Kidney tubule cell (primary cell): ENCODE measurements at regions not wholly inside any gene's neighbourhood (a gene's known extent, or its start where the extent isn't known, plus 50 kb on each side); places are given as distances from the start of the nearest gene placed in this dataset.

Experiments
- DNase-seq: peaks from one replicate; pipeline ENCODE4 v3.0.0-alpha.2; 2018; ENCODE audit warnings: low spot score

DNA sequence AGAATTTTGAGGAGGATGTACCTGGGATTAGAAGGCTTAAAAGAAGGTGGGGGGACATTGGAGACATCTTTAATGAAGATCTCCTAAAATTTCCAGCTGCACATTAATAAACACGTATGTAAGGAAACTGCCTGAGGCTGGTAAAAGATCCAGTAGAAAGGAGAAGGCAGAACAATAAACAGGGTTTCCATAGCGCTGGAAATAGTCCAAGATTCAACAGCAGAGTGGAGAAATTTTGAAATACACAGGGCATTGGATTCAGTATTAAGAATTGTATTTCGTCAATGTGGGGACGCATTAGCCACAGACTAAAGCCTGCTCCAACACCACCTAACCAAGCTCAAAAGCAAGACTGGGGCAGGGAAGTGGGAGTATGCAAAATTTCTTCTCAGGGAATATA, 606.9 kb upstream of the NRXN1 start:
- DNase-seq: no peak

DNA sequence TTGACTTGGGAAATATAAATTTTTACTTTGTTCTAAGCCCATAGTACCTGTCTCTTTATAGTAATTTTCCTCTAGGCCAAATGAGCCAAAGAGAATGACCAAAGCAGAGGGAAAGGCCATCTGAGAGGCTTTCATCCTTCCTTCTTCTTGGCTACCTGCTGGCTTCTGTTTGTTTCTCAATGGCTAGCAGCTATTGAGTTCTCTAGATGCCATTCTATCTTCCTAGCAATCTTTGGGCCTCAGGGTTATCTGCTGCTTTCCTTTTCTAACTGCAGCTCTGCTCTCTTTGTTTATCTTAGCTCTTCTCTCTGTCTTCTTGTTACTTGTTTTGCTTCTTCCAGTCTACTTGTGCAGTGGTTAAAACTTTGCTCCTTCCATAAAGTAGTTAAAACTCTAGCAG, 601.1 kb upstream of the NRXN1 start:
- no peak for DNase-seq

DNA sequence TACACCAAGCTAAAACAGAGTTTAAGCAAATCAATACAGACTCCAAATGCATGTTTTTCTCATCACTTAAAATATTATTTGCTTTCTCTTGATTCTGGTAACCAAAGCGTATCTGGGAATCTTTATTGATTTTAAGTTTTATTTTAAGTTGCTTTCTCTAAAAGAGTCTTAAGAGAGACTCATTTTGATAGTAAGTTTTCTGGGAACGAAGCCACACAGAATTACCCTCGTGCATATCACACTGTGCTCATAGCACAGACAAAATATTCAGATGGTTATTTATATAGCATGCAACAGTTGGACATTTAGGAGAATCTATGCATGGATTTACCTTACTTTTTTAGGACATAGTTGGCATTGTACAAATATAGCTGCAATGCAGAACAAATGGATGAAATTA, 597.5 kb upstream of the NRXN1 start:
- no peak for DNase-seq

DNA sequence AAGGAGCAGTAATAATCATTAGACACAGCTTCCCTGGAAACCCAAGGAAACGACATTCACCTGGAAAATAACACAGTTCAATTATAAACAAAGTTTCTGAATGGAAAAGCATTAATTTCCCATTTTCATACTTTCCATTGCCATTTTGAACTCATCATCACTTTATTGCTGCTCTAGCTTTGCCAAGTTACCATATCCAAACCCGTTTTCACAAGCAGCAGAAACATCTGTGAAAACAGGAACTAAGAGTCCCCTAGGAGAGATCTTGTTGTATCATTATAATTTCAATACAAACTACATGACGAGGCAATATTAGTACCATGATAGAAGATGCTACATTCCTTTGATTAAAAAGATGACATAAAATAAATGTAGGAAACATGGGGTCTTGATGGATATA, 597.0 kb upstream of the NRXN1 start:
- no peak for DNase-seq

DNA sequence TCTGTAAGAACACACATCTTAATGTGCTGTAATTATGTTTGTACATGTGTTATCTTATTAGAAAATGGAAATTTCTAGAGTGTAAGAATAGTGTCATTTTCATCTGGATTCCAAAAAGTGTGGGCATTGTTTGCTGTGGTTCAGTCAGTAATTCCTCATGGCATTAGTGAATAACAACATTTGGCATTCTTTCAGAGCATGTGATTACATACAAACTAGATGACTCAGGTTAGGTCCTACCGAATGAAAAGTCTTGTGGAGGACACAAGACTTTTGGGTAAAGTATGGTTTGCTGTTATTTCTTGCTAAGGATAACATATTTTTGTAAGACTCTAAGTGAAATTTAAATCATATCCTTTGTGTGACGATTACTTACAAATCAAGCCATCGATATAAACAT, 593.1 kb upstream of the NRXN1 start:
- DNase-seq: peak; percentile 4

DNA sequence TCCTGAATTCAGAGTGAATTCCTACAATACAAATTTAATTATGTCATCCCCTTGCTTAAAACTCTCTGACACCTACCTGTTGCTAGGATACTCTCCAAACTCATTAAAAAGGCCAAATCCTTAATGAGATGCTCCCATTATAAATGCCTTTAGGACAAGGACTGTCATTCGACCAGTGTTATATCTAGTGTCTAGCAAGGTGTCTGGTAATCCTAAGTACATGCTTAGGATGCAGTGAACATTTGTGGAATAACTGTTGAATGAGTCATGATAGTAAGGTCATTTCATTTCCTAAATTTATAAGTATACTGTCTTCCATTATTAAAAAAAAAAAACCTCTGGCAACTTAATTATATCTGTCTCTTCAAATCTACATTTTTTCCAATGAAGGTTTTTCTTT, 588.9 kb upstream of the NRXN1 start:
- peak; percentile 3 for DNase-seq

DNA sequence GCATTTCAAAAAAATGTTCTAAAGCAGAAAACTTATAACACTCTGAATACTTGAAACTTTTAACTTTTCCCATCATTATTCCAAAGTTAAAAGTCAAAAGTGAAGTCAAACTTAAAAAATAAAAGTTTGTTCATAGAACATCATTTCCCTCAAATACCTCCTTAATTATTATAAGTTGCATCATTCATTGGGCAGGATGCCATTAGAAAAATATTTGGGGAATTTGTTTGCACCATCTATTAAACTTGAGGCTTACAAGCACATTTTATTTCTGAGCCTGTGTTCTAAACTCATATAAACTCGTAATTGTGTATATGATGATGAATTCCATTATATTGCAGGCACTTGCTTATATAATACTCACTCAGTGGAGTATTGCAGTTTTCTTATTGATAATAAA, 588.0 kb upstream of the NRXN1 start:
- no peak for DNase-seq

DNA sequence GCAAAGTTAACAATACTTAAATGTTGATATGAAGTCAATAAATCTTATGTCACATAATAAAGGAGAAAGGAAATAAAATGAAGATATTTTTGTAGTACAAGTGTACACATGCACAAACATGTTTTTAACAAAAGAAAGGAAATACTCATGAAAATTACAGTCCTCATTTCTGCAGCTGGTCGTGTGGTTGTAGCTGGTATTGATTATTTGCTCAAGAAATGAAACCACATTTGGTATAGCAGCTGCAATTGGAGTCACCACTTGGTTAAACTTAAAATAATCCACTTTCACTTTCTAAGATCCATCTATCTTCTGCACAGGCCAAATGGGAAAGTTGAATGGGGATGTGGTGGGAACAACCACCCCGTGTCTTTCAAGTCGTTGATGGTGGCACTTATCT, 580.5 kb upstream of the NRXN1 start:
- no peak for DNase-seq

DNA sequence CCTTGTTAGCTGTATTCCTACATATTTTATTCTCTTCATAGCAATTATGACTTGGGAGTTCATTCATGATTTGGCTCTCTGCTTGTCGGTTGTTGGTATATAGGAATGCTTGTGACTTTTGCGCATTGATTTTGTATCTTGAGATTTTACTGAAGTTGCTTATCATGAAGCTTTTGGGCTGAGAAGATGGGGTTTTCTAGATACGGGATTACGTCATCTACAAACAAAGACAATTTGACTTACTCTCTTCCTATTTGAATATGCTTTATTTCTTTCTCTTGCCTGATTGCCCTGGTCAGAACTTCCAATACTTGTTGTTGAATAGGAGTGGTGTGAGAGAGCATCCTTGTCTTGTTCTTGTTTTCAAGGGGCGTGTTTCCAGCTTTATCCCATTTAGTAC, 569.8 kb upstream of the NRXN1 start:
- no peak for DNase-seq

DNA sequence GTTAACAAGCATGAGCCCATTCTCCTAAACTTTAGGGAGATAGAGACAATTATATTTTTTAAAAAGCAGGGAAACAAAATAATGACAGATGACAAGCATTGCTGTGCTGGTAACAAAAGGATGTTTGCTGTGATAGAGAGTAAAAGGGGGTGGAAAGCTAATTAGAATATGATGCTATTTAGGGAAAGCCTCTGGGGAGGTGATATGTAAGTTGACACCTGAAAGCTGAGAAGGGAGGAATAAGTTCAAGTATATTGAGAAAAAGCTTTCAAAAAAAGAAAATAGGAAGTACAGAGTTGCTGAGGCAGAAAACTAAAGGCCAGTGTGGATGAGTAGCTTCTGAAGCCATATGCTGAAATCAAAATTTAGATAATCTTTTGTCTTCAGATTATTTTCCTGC, 565.2 kb upstream of the NRXN1 start:
- DNase-seq: no peak

DNA sequence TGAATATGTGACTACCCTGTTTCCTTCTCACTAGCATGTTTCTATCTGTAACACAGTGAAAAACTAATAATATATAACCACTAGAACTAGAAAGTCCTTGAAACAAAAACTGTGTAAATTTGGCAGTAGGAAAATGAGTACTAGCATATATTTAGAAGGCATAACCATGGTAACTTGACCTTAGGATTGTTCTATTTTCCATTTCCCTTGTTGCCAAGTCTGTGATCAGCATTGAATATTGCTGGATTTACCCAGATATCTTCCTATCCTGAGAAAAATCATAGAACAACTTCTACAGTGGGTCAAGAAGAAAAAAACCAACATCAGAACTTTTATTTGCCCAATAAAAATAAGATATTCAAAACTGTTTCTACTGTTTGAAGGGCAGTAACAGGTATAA, 563.9 kb upstream of the NRXN1 start:
- DNase-seq: no peak

DNA sequence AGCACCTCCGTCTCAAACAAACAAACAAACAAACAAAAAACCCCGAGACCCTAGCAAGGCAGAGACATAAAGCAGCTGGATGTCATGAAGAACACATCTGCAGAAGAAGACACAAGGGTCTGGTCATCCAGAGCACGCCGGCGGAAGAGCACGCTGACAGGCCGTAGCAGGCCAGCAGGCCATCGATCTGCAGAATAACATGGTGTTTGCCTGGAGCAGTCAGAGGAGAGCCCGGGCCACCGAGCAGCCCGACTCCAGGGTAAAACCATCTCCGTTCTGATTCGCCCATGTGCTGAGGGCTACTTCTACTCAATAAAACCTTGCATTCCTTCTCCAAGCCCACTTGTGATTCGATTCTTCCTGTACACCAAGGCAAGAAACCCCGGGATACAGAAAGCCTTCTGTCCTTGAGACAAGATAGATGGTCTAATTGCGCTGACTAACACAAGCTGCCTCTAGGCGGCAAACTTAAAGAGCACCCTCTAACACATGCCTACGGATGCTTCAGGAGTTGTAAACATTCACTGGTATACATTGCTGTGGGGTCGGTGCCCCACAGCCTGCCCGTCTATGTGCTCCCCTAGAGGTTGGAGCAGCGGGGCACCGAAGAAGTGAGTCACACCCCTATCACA, 549.8 kb upstream of the NRXN1 start:
- no peak for DNase-seq

DNA sequence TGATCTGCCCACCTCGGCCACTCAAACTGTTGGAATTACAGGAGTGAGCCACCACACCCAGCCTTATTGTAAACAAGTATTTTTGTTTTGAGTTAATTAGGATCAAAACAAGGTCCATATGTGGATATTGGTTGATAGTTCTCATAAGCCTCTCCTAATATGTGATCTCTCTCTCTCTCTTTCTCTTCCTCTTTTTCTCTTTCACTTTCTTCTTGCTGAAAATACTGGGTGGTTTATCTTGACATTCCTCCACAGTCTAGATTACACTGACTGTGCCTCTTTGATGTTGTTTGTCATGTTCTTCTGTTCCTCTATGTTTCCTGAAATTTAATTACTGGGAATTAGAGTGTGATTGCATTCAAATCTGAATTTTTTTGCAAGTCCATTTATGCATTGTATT, 547.5 kb upstream of the NRXN1 start:
- DNase-seq: no peak

DNA sequence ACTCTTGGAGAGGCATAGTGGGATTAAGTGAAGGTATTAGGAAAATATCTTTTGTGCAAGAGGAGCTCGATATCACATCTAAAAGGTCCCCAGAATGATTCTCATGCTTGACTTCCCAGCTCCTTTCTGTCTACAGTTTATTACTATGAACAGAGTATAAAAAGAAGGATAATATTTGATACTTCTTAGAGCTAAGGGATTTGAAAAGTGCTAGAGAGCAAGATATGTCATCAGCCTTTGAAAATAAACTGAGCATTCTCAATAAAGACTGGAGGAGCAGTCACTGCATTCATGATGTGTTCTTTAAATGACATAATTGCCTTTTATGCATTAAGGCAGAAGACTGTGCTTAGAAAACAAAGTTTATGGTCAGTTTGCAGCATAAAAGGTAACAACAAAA, 543.2 kb upstream of the NRXN1 start:
- no peak for DNase-seq

DNA sequence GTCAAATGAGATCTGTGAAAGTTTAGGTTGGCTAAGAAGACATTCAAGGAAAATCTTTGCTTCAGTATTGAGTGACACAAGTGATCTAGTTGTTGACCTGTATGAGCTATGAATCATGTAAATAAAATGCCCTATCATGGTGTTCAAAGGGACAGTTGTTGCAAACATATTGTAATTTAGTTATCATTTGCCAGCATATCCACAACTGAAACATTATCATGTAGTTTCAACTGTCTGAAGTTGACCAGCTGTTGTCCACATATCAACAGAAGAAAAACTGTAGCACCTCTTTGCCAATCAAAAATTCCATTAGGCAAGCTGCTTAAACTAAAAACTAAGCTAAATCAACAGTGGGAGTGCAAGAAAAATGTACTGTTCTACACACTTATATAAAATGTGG, 527.1 kb upstream of the NRXN1 start:
- DNase-seq: no peak

DNA sequence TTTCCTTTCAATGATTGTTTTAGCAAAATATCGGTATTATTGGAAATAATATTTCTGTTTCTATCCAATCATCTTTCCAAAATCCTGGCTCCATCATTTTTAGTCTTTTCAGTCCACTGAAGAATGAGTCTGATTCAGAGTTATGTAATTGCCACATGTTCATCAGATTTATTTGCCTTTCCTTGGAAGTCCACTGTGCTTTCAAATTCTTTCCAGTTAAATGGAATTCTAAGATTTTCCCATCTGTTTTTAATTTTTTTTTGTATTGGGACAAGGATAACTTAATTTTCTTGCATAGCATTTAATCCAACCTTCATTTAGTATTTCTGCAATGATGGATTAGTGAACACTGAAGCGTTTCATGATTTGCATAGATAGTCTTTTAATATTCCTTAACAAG, 521.5 kb upstream of the NRXN1 start:
- no peak for DNase-seq

DNA sequence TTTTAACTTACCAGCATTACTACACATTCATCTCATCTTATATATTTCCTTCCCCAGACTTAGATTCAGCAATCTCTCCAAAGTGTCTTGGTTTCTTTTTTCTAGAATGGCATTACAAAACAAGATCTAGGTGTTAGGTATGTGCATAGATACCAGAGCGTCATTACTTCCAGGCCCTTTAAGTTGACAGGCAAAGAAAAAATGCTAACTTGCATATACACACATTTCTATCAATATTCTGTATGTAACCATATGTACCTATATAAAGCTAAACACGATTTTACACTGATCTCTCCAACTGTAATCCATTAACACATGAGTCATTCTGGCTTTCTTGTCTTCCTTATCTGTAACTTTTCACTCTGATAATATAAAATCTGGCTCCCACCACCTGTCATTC, 503.8 kb upstream of the NRXN1 start:
- no peak for DNase-seq

DNA sequence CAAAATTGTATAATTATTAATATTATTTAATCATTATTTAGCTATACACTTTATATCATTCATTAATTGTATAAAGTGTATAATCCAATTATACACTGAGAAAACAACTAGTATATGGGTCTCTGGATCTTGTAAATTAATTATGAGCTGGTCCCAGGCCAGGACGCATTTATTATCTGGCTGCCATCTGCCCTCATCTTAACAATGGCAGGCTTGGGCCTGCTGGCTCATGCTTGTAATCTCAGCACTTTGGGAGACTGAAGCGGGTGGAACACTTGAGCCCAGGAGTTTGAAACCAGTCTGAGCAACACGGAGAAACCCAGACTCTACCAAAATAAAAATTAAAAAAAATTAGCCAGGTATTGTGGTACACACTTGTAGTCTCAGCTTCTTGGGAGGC, 502.2 kb upstream of the NRXN1 start:
- DNase-seq: no peak

DNA sequence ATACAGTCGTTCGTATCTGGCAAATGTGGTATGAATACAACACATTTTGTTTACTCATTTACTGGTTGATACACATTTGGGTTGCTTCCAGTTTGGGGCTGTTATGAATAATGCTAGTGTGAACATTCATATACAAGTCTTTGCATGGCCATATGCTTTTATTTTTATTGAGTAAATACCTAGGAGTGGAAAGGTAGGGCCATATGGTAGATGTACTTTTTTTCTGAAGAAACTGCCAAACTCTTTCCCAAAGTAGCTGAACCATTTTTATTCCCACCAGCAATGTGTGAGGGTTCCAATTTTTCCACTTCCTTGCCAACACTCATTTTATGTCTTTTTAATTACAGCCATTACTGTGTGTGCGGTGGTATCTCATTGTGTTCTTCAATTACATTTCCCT, 496.2 kb upstream of the NRXN1 start:
- DNase-seq: no peak

DNA sequence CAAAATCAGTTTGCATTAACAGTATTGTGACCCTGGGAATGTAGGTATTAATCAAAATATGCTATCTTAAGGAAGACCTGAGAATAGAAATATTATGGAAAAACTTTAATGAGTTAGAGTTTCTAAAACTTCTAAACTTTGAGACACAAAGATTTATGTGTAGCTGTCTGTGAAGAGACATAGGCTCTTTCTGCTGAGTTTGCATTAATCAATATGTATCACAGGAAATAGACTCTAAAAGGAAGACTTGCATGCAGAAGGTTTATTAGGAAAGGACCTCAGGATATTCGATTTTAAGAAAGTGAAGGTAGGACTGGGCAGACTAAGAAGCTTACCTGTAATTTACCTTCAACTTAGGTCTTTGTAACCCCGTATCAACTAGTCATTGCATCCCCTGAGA, 494.8 kb upstream of the NRXN1 start:
- no peak for DNase-seq

DNA sequence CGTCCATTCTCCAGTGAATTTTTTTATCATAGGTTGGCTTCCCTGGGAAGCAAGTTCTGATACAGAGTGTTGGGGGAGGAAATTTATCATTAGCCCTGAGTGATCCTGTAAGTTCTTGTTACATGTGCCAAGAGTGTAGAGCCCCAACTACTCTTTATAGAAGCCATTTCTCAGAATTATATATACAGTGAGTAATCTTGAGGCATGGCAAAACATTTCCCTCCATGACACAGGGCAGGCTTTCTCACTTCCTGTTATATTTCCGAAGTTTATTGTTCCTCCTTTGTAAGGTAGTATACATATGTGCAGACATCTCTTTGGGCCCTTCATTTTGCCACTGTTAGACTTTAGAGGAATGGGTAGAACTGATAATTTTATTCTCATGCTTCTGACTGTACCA, 484.7 kb upstream of the NRXN1 start:
- no peak for DNase-seq

DNA sequence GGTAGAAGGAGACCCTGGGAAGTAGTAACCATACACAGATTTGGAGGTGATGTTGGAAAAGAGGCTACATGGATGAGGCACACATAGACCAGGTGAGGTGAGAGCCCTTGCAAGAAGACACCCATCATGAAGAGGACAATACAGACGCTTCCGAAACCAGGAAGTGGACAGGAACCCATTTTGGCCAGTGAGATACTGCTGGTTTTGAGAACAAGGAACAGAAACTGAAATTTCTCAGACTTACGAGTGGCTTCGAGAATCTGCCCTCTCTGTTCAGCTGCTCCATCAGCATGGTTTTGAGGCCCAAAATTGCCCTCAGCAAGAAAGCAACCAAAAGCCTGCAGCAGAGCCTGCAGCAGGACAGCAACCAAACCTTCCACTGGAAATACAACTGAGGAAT, 479.1 kb upstream of the NRXN1 start:
- no peak for DNase-seq

DNA sequence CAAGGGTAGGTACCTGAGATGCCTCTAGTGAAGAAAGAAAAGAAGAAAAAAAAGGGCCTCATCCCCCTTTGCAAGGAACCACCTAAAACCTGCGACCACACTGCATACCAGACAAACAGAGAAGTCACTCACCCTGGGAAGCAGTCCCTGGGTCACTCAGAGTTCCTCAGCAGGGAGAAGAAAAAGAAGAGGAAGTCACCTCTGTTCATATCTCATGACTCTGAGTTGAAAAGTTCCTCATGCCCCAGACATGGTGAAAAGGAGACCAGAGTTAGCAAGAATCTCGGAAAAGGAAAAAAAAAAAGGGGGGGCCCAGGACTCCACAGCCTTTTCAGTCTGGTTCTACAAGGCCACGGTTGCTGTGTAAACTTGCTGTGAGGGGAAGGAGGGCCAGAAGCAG, 478.4 kb upstream of the NRXN1 start:
- DNase-seq: no peak

DNA sequence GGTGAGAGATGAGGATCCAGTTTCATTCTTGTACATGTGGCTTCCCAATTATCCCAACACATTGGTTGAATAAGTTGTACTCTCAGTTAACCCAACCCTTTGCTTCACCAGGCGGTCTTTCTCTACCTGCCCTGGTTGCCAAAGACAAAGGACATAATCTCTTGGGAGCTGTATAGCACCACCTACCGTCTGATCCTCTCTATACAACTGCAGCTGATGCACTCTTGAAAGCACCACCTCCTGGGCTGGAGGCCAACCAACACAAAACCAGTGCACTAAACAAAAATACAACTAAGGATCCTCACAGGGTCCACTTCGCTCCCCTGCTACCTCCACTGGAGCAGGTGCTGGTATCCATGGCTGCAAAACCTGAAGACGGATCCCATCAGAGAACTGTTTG, 473.6 kb upstream of the NRXN1 start:
- no peak for DNase-seq

DNA sequence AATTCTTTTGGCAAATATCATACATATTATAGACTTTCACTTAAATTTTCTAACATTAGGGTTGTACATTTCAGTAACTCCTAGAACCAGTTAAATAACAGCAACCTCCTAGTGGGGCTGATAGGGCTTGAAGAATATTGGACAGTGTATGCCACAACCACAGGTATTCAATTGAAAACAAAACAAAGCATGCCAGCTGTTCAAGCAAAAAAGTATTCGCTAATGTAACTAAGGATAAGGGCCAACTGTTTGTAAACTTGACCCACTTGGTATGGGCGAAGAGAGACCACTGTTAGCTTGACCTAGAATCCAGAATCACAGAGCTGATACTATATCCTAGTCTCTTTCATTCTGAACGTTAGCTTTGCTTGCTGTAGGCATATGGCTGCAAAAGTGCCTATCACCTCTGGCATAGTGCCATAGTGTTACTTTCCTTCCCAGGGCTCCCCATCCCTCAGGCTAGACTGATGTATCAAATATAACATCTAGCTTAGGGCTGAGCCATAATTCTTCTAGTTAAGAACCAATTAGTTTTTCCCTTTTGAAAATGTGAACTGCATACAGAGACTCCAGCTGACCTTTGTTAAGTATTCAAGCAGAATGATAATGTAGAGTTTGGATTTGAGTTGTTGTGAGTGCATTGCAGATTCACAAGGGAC, 458.8 kb upstream of the NRXN1 start:
- no peak for DNase-seq
